Activated B cell treated with CpG ODN at 0.5 μM for 24 hours (primary cell): ENCODE measurements at regions not wholly inside any gene's neighbourhood (a gene's known extent, or its start where the extent isn't known, plus 50 kb on each side); places are given as distances from the start of the nearest gene placed in this dataset.

Experiments used
- ATAC-seq: fragments of 200-7000 bp; cut with Tn5 transposase; one replicate; pipeline ENCODE4 v1.10.0; 2021; ENCODE audit warnings: low read depth, mild to moderate bottlenecking, moderate library complexity
- CTCF ChIA-PET: fragments of 350-600 bp; sonication (Branson Sonifier 250); formaldehyde crosslinking; loops from one replicate; lab custom pipeline; 2021; ENCODE audit warnings: antibody characterized with exemption; lab: Charles Lee
- POLR2A ChIA-PET: fragments of 350-600 bp; sonication (Branson Sonifier 250); formaldehyde crosslinking; loops from one replicate; lab custom pipeline; 2021; ENCODE audit warnings: antibody characterized with exemption; lab: Charles Lee
- DNase-seq: peaks from one replicate; pipeline ENCODE4 v3.0.0; 2022
- H3K27ac Mint-ChIP-seq: one replicate; pipeline ENCODE4 v1.8.0; 2020; ENCODE audit warnings: mixed read lengths
- H3K27me3 Mint-ChIP-seq: one replicate; pipeline ENCODE4 v1.8.0; 2021; ENCODE audit warnings: mixed read lengths
- H3K36me3 Mint-ChIP-seq: one replicate; pipeline ENCODE4 v1.8.0; 2021; ENCODE audit warnings: low read depth, mixed read lengths
- H3K4me1 Mint-ChIP-seq: one replicate; pipeline ENCODE4 v1.8.0; 2021; ENCODE audit warnings: mixed read lengths
- H3K4me3 Mint-ChIP-seq: one replicate; pipeline ENCODE4 v1.8.0; 2020; ENCODE audit warnings: mild to moderate bottlenecking, mixed read lengths
- H3K9me3 Mint-ChIP-seq: one replicate; pipeline ENCODE4 v1.8.0; 2020; ENCODE audit warnings: mixed read lengths
- CTCF ChIP-seq: fragments of 200-600 bp; IDR thresholded peaks from one replicate; pipeline ENCODE4 v1.8.0; 2022; ENCODE audit warnings: antibody characterized with exemption, mild to moderate bottlenecking
- intact Hi-C: fragments of 100-400 bp; cut with micrococcal nuclease; formaldehyde crosslinking; loops from one replicate; pipeline ENCODE4 v1.15.1; 2024

- Mint-ChIP-seq H3K27ac (no peak overlapping the region), H3K9me3 (peaks cover 15% of the 10 kb centered on the region), H3K4me1 (no peaks in the 10 kb centered on the region), H3K27me3 (no peaks in the 10 kb centered on the region), H3K4me3 (no peak overlapping the region), H3K36me3 (no peaks in the 10 kb centered on the region)
- DNase-seq (no peak), ATAC-seq (no peak)
- TF ChIP-seq CTCF: no peak
- POLR2A ChIA-PET: no interaction called here
- CTCF ChIA-PET: no interaction called here
- intact Hi-C loops: no loop called here
Measured at GRCh38 chr14:83257466-83258439, 1724.1 kb upstream of the SEL1L start.

- DNase-seq: no peak
- TF ChIP-seq CTCF: no peak
- no peaks in the 10 kb centered on the region for H3K4me1 Mint-ChIP-seq
- no peaks in the 10 kb centered on the region for H3K27me3 Mint-ChIP-seq
- no peak overlapping the region for H3K4me3 Mint-ChIP-seq
- POLR2A ChIA-PET: no interaction called here
- intact Hi-C loops: no loop called here
- no peaks in the 10 kb centered on the region for H3K36me3 Mint-ChIP-seq
- CTCF ChIA-PET: no interaction called here
- H3K9me3 Mint-ChIP-seq: peaks cover 15% of the 10 kb centered on the region
- no peak overlapping the region for H3K27ac Mint-ChIP-seq
- no peak for ATAC-seq
Measured at GRCh38 chr14:83260751-83261150, 1727.1 kb upstream of the SEL1L start.

- TF ChIP-seq CTCF: no peak
- H3K9me3 Mint-ChIP-seq: peaks cover 7% of the 10 kb centered on the region
- intact Hi-C loops: no loop called here
- CTCF ChIA-PET: no interaction called here
- POLR2A ChIA-PET: no interaction called here
- DNase-seq (no peak), ATAC-seq (no peak)
- no peak overlapping the region for H3K4me3 Mint-ChIP-seq
- H3K27me3 Mint-ChIP-seq: no peaks in the 10 kb centered on the region
- H3K36me3 Mint-ChIP-seq: no peaks in the 10 kb centered on the region
- no peak overlapping the region for H3K27ac Mint-ChIP-seq
- H3K4me1 Mint-ChIP-seq: no peaks in the 10 kb centered on the region
Measured at GRCh38 chr14:83269583-83269982, 1735.9 kb upstream of the SEL1L start.

GRCh38 chr14:83271663-83272062 lies 1738.0 kb upstream of the SEL1L start:
- POLR2A ChIA-PET: no interaction called here
- CTCF ChIA-PET: no interaction called here
- no peak for ATAC-seq
- no peaks in the 10 kb centered on the region for H3K4me1 Mint-ChIP-seq
- peaks cover 5% of the 10 kb centered on the region for H3K9me3 Mint-ChIP-seq
- H3K36me3 Mint-ChIP-seq: no peaks in the 10 kb centered on the region
- no peak overlapping the region for H3K27ac Mint-ChIP-seq
- TF ChIP-seq CTCF: no peak
- DNase-seq: no peak
- no peak overlapping the region for H3K4me3 Mint-ChIP-seq
- intact Hi-C loops: no loop called here
- no peaks in the 10 kb centered on the region for H3K27me3 Mint-ChIP-seq

GRCh38 chr14:83280719-83281118 lies 1747.1 kb upstream of the SEL1L start:
- DNase-seq (no peak), ATAC-seq (no peak)
- no peak overlapping the region for H3K4me3 Mint-ChIP-seq
- H3K36me3 Mint-ChIP-seq: no peaks in the 10 kb centered on the region
- TF ChIP-seq CTCF: no peak
- peaks cover 2% of the 10 kb centered on the region for H3K9me3 Mint-ChIP-seq
- no peak overlapping the region for H3K27ac Mint-ChIP-seq
- ChIA-PET POLR2A (no interaction called here), CTCF (no interaction called here)
- intact Hi-C loops: no loop called here
- H3K27me3 Mint-ChIP-seq: no peaks in the 10 kb centered on the region
- H3K4me1 Mint-ChIP-seq: no peaks in the 10 kb centered on the region
